Endothelial cell (in vitro differentiated cells): ENCODE measurements at regions not wholly inside any gene's neighbourhood (a gene's known extent, or its start where the extent isn't known, plus 50 kb on each side); places are given as distances from the start of the nearest gene placed in this dataset.

ENCODE experiments used
- DNase-seq: peaks from one replicate; pipeline ENCODE4 v3.0.0; 2021; ENCODE audit warnings: low spot score
- H3K27ac Mint-ChIP-seq: one replicate; pipeline ENCODE4 v1.8.0; 2021; ENCODE audit warnings: mixed read lengths, inconsistent platforms; ENCODE audit not compliant: unreplicated experiment
- H3K27me3 Mint-ChIP-seq: one replicate; pipeline ENCODE4 v1.8.0; 2021; ENCODE audit warnings: mild to moderate bottlenecking, moderate library complexity, mixed read lengths, inconsistent platforms; ENCODE audit not compliant: unreplicated experiment
- H3K36me3 Mint-ChIP-seq: one replicate; pipeline ENCODE4 v1.8.0; 2021; ENCODE audit warnings: mild to moderate bottlenecking, low read depth, mixed read lengths, inconsistent platforms; ENCODE audit not compliant: unreplicated experiment
- H3K4me1 Mint-ChIP-seq: one replicate; pipeline ENCODE4 v1.8.0; 2021; ENCODE audit warnings: mild to moderate bottlenecking, mixed read lengths, inconsistent platforms; ENCODE audit not compliant: unreplicated experiment
- H3K4me3 Mint-ChIP-seq: one replicate; pipeline ENCODE4 v1.8.0; 2021; ENCODE audit warnings: mild to moderate bottlenecking, mixed read lengths, inconsistent platforms; ENCODE audit not compliant: unreplicated experiment
- H3K9me3 Mint-ChIP-seq: one replicate; pipeline ENCODE4 v1.8.0; 2021; ENCODE audit warnings: mixed read lengths, inconsistent platforms; ENCODE audit not compliant: unreplicated experiment
- CTCF ChIP-seq: fragments of 200-600 bp; sonication (generic); IDR thresholded peaks from one replicate; pipeline ENCODE4 v1.5.0; 2021; ENCODE audit warnings: antibody characterized with exemption; ENCODE audit not compliant: unreplicated experiment

GRCh38 chr15:39432912-39433348, 147.9 kb upstream of the THBS1 start:
- no peak overlapping the region for H3K27ac Mint-ChIP-seq
- peaks cover 4% of the 10 kb centered on the region for H3K27me3 Mint-ChIP-seq
- no peak for TF ChIP-seq CTCF
- no peak overlapping the region for H3K4me3 Mint-ChIP-seq
- no peak for DNase-seq
- no peaks in the 10 kb centered on the region for H3K9me3 Mint-ChIP-seq
- H3K4me1 Mint-ChIP-seq = peaks cover 17% of the 10 kb centered on the region
- H3K36me3 Mint-ChIP-seq = no peaks in the 10 kb centered on the region

- DNase-seq = no peak
- Mint-ChIP-seq H3K36me3 (no peaks in the 10 kb centered on the region), H3K9me3 (no peaks in the 10 kb centered on the region), H3K27me3 (peaks cover 4% of the 10 kb centered on the region), H3K4me3 (no peak overlapping the region), H3K4me1 (peaks cover 17% of the 10 kb centered on the region), H3K27ac (no peak overlapping the region)
- TF ChIP-seq CTCF = no peak
Measured at GRCh38 chr15:39433376-39433775, 147.5 kb upstream of the THBS1 start.

GRCh38 chr15:39434163-39434562, 146.7 kb upstream of the THBS1 start:
- H3K36me3 Mint-ChIP-seq = no peaks in the 10 kb centered on the region
- DNase-seq = no peak

GRCh38 chr15:39434751-39435238, 146.1 kb upstream of the THBS1 start:
- DNase-seq = no peak
- TF ChIP-seq CTCF = no peak
- Mint-ChIP-seq H3K27me3 (peaks cover 4% of the 10 kb centered on the region), H3K36me3 (no peaks in the 10 kb centered on the region), H3K9me3 (no peaks in the 10 kb centered on the region), H3K4me1 (peaks cover 20% of the 10 kb centered on the region), H3K4me3 (no peak overlapping the region), H3K27ac (no peak overlapping the region)

More at GRCh38 chr15:39434163-39434562, 146.7 kb upstream of the THBS1 start:
- peaks cover 18% of the 10 kb centered on the region for H3K4me1 Mint-ChIP-seq
- peaks cover 4% of the 10 kb centered on the region for H3K27me3 Mint-ChIP-seq
- no peak overlapping the region for H3K27ac Mint-ChIP-seq
- H3K4me3 Mint-ChIP-seq = no peak overlapping the region
- no peak for TF ChIP-seq CTCF
- H3K9me3 Mint-ChIP-seq = no peaks in the 10 kb centered on the region

GRCh38 chr15:39435244-39435643, 145.6 kb upstream of the THBS1 start:
- H3K27ac Mint-ChIP-seq = no peak overlapping the region
- DNase-seq = no peak
- no peaks in the 10 kb centered on the region for H3K9me3 Mint-ChIP-seq
- peaks cover 4% of the 10 kb centered on the region for H3K27me3 Mint-ChIP-seq
- H3K4me1 Mint-ChIP-seq = peaks cover 16% of the 10 kb centered on the region
- no peak for TF ChIP-seq CTCF
- no peaks in the 10 kb centered on the region for H3K36me3 Mint-ChIP-seq
- no peak overlapping the region for H3K4me3 Mint-ChIP-seq
